ENCODE measurements at regions not wholly inside any gene's neighbourhood (a gene's known extent, or its start where the extent isn't known, plus 50 kb on each side); places are given as distances from the start of the nearest gene placed in this dataset.

GRCh38 chr4:18756671-18757070, 735.1 kb upstream of the LCORL start:
- ChIA-PET POLR2A (no interaction called here), CTCF (no interaction called here)
- Histone ChIP-seq H3K27me3 (ENCODE audit: insufficient read depth) (no peaks in the 10 kb centered on the region), H3K4me1 (ENCODE audit: control insufficient read depth in 1 of 2, insufficient read depth in 2 of 2, low read depth in 1 of 2, low read length in 1 of 2) (no peaks in the 10 kb centered on the region), H3K9me3 (no peaks in the 10 kb centered on the region), H3K4me3 (ENCODE audit: low read depth in 2 of 2, low read length in 1 of 2) (no peak overlapping the region), H4K20me1 (ENCODE audit: insufficient read depth) (no peaks in the 10 kb centered on the region), H3K9me2 (no peaks in the 10 kb centered on the region), H3F3A (replicated peaks; ENCODE audit: insufficient read depth) (no peaks in the 10 kb centered on the region), H3K4me2 (no peak overlapping the region), H3K27ac (ENCODE audit: low read depth in 2 of 2, low read length in 1 of 2) (no peak overlapping the region), H3K9ac (no peak overlapping the region), H2AFZ (ENCODE audit: low read depth) (no peak overlapping the region), H3K79me2 (ENCODE audit: insufficient read depth) (no peaks in the 10 kb centered on the region), H3K36me3 (replicated peaks in 1 of 2; ENCODE audit: control insufficient read depth in 1 of 2, insufficient read depth in 2 of 2, low read length in 1 of 2) (no peaks in the 10 kb centered on the region)
- TF ChIP-seq NRF1 (IDR thresholded peaks at IDR 0.05; ENCODE audit: low read depth, low read length), result no peak
- no peak for TF ChIP-seq USF2 (IDR thresholded peaks at IDR 0.05; ENCODE audit: borderline replicate concordance, low read depth, low read length)
- TF ChIP-seq SMC3 (IDR thresholded peaks at IDR 0.05; ENCODE audit: low read depth, low read length), result no peak
- TF ChIP-seq SIN3A (IDR thresholded peaks at IDR 0.05; ENCODE audit: borderline replicate concordance, low read depth, low read length), result no peak
- TF ChIP-seq TAF1 (IDR thresholded peaks at IDR 0.05; ENCODE audit: borderline replicate concordance, low read depth, low read length), result no peak
- DNase-seq, result no peak

GRCh38 chr4:18754180-18754579, 732.6 kb upstream of the LCORL start:
- H3K9ac ChIP-seq, result no peak overlapping the region
- H2AFZ ChIP-seq (ENCODE audit: low read depth), result no peak overlapping the region
- no peaks in the 10 kb centered on the region for H3K9me2 ChIP-seq
- no peak overlapping the region for H3K4me2 ChIP-seq
- ChIA-PET POLR2A (no interaction called here), CTCF (no interaction called here)
- no peak overlapping the region for H3K4me3 ChIP-seq (ENCODE audit: low read depth in 2 of 2, low read length in 1 of 2)
- H4K20me1 ChIP-seq (ENCODE audit: insufficient read depth), result no peaks in the 10 kb centered on the region
- no peaks in the 10 kb centered on the region for H3K27me3 ChIP-seq (ENCODE audit: insufficient read depth)
- H3K4me1 ChIP-seq (ENCODE audit: control insufficient read depth in 1 of 2, insufficient read depth in 2 of 2, low read depth in 1 of 2, low read length in 1 of 2), result no peaks in the 10 kb centered on the region
- H3K9me3 ChIP-seq, result no peaks in the 10 kb centered on the region
- H3K27ac ChIP-seq (ENCODE audit: low read depth in 2 of 2, low read length in 1 of 2), result no peak overlapping the region
- H3F3A ChIP-seq (replicated peaks; ENCODE audit: insufficient read depth), result no peaks in the 10 kb centered on the region
- 15% methylated on average over 2 of the region's 2 CpGs for WGBS (ENCODE audit: low lambda C conversion rate)
- no peak for DNase-seq
- H3K79me2 ChIP-seq (ENCODE audit: insufficient read depth), result no peaks in the 10 kb centered on the region
- no peaks in the 10 kb centered on the region for H3K36me3 ChIP-seq (replicated peaks in 1 of 2; ENCODE audit: control insufficient read depth in 1 of 2, insufficient read depth in 2 of 2, low read length in 1 of 2)
- no peak for TF ChIP-seq RCOR1 (IDR thresholded peaks at IDR 0.05; ENCODE audit: low read length)
- no peak for TF ChIP-seq MAX (IDR thresholded peaks at IDR 0.05; ENCODE audit: low read depth)
- TF ChIP-seq JUND (IDR thresholded peaks at IDR 0.05), result no peak
- no peak for TF ChIP-seq MXI1 (IDR thresholded peaks at IDR 0.05; ENCODE audit: low read depth, low read length)
- TF ChIP-seq FOXJ3 (CRISPR knock-in tag; IDR thresholded peaks at IDR 0.05), result no peak
- TF ChIP-seq CHD2 (IDR thresholded peaks at IDR 0.05; ENCODE audit: low read length, partially characterized antibody), result no peak
- no peak for TF ChIP-seq ELF1 (IDR thresholded peaks at IDR 0.05)
- TF ChIP-seq PBX3 (IDR thresholded peaks at IDR 0.05), result no peak
- TF ChIP-seq USF2 (IDR thresholded peaks at IDR 0.05; ENCODE audit: borderline replicate concordance, low read depth, low read length), result no peak
- no peak for TF ChIP-seq FOSL2 (IDR thresholded peaks at IDR 0.05; ENCODE audit: borderline replicate concordance, low read depth)
- TF ChIP-seq RXRA (IDR thresholded peaks at IDR 0.05; ENCODE audit: borderline replicate concordance, low read depth), result no peak
- TF ChIP-seq MEF2A (IDR thresholded peaks at IDR 0.05; ENCODE audit: borderline replicate concordance, low read depth), result no peak
- no peak for TF ChIP-seq IRF3 (IDR thresholded peaks at IDR 0.05; ENCODE audit: low read depth, low read length)
- TF ChIP-seq POLR2AphosphoS5 (IDR thresholded peaks at IDR 0.05; ENCODE audit: low read depth, low read length), result no peak
- TF ChIP-seq GATA2 (CRISPR knock-in tag; IDR thresholded peaks at IDR 0.05), result no peak
- TF ChIP-seq ZBTB33 (IDR thresholded peaks at IDR 0.05; ENCODE audit: borderline replicate concordance, low read depth), result no peak
- no peak for TF ChIP-seq NFIC (IDR thresholded peaks at IDR 0.05; ENCODE audit: borderline replicate concordance)
- no peak for TF ChIP-seq CTCF (IDR thresholded peaks at IDR 0.05)

All from SK-N-SH (cell line).